ENCODE measurements at regions not wholly inside any gene's neighbourhood (a gene's known extent, or its start where the extent isn't known, plus 50 kb on each side); places are given as distances from the start of the nearest gene placed in this dataset.

GRCh38 chr4:125420526-125420925 is 105.8 kb downstream of the FAT4 start:
- no peak for TF ChIP-seq EZH2phosphoT487 (IDR thresholded peaks at IDR 0.05; ENCODE audit: insufficient read depth, low read depth)
- TF ChIP-seq EZH2 (IDR thresholded peaks at IDR 0.05; ENCODE audit: insufficient read depth, poor library complexity, severe bottlenecking): no peak

All from GM23248 (cell line).